CD4-positive, alpha-beta T cell treated with Interleukin-2 at 100 ng/mL for 4 hours (primary cell): ENCODE measurements at regions not wholly inside any gene's neighbourhood (a gene's known extent, or its start where the extent isn't known, plus 50 kb on each side); places are given as distances from the start of the nearest gene placed in this dataset.
"Not testable (repeated sequence)": the region's sequence is repeated elsewhere in the genome, so short reads cannot be mapped to it uniquely, and the experiment has no call there.

Source experiments
- DNase-seq: peaks from one replicate; pipeline ENCODE4 v3.0.0-alpha.2; 2020; ENCODE audit warnings: low spot score

- no peak for DNase-seq
These were observed 161.5 kb downstream of the TMEM132E start for GRCh38 chr17:34740565-34741520.

DNA sequence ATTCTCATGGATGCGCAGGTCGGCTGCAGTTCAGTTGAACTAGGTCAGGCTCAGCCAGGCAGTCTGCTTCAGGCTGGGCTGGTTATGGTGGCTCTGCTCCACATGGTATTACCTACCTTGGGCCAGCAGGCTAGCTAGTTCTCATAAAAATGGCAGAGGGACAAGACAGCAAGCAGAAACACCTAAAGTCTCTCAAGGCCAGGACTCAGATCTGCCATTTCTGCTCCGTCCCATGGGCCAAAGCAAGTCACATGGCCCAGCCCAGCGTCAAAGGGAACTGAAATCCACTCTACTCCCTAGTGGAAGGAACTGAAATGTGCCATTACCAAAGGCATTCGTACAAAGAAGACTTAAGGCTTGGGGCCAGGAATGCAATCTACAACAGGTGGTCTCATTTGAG is 160.0 kb downstream of the TMEM132E start:
- DNase-seq: no peak

GRCh38 chr17:34737673-34738072 is 158.3 kb downstream of the TMEM132E start:
- not testable (repeated sequence) for DNase-seq

DNA sequence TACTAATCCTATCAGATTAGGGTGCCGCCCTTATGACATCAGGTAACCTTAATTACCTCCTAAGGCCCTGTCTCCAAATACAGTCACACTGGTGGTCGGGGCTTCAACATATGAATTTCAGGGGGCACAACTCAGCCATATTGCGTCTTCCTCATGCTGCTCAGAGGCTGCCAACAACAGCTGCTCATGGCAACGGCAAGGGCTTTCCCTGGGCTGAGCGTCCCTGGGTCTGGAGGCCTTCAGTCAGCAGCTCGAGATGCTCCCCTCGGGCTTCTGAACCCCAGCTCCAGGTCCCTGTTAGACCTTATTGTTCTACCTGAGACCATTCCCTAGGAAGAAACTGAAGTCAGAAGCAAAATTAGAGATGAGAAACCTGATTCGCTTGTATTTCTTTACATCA is 157.2 kb downstream of the TMEM132E start:
- DNase-seq: no peak

DNA sequence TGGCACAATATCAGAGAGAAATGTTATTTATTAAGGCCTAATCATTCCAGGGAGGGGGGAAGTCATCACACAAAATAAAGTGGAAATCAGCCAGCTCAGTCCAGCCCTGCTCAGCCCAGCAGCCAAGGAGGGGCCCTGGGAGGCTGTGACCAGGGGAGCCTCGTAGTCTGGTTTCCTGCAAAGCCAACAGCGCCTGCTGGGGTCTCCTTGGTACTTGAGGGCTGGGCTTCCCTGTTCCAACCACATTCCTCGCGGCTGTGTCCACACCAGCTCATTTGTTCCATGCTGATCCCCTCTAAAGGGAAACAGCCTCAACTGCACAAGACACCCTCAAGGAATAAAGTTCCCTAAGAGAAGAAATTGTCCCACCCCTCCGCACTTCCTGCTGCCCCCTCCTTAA is 154.0 kb downstream of the TMEM132E start:
- DNase-seq: no peak

- no peak for DNase-seq
These were observed 151.4 kb downstream of the TMEM132E start for GRCh38 chr17:34730816-34731215.

- no peak for DNase-seq
These were observed 149.5 kb downstream of the TMEM132E start for GRCh38 chr17:34728771-34729310.

- no peak for DNase-seq
These were observed 148.2 kb downstream of the TMEM132E start for GRCh38 chr17:34727601-34728000.

- DNase-seq: no peak
These were observed 147.4 kb downstream of the TMEM132E start for GRCh38 chr17:34726536-34727384.

DNA sequence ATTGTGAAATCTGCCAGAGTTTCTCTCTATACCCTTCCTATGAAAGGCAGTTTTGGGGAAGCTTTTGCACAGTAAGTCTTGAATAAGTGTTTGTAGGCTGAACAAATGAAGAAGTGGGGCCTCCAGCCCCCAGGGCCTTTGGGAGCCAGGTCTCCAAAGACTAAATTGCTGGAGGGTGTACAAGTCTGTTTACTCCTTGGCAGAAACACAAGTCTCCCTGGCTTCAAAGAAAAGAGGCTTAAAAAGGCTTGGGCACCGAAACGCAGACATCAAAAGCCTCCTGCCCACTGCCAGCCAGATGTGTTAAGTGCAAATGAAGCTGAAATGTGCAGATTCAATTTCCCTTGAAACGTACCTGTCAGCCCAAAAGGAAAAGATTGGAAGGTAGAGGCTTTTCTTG is 146.3 kb downstream of the TMEM132E start:
- DNase-seq: no peak

DNA sequence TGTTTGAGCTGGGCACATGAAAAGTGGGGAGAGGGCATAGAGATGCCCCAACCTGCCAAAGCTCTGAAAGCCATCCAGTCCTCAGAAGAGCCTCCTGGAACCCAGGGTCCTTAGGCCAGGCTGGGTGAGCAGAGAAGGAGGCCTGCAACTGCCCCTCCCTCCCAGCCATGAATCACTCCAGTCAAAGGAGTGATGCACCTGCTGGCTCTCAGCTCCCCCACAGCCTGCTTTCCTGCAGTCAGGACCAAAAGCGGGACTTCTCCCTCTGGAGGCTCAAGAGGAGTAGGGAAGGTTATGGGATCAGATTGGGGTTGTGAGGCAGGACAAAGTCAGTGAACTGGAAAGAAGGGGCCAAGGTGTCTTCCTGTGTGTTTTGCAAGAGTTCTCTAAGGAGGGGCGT is 145.6 kb downstream of the TMEM132E start:
- no peak for DNase-seq

- DNase-seq: no peak
These were observed 144.5 kb downstream of the TMEM132E start for GRCh38 chr17:34723875-34724274.

GRCh38 chr17:34721326-34721725 is 141.9 kb downstream of the TMEM132E start:
- no peak for DNase-seq

GRCh38 chr17:34720760-34721159 is 141.4 kb downstream of the TMEM132E start:
- no peak for DNase-seq

GRCh38 chr17:34719569-34719968 is 140.2 kb downstream of the TMEM132E start:
- DNase-seq: no peak

GRCh38 chr17:34717092-34717491 is 137.7 kb downstream of the TMEM132E start:
- no peak for DNase-seq

- DNase-seq: no peak
These were observed 136.9 kb downstream of the TMEM132E start for GRCh38 chr17:34716291-34716690.

DNA sequence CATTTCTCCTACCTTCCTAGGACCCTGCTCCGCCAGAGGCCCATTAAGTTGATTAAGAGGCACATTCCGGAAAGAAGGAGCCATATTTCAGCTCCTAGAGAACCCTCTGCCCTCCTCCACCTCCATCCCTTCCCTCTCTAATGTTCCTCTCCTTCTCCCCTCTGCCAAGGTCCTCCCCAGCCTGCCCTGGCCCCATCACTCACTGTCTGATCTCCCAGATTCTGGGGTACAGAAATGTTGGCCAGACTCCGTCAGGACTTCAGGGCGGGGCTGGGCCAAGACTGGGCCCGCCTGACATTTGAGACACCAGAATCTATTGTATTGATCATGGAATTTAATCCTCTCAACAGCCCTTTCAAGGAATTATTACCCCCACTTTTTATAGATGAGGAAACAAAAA is 136.1 kb downstream of the TMEM132E start:
- DNase-seq: no peak

DNA sequence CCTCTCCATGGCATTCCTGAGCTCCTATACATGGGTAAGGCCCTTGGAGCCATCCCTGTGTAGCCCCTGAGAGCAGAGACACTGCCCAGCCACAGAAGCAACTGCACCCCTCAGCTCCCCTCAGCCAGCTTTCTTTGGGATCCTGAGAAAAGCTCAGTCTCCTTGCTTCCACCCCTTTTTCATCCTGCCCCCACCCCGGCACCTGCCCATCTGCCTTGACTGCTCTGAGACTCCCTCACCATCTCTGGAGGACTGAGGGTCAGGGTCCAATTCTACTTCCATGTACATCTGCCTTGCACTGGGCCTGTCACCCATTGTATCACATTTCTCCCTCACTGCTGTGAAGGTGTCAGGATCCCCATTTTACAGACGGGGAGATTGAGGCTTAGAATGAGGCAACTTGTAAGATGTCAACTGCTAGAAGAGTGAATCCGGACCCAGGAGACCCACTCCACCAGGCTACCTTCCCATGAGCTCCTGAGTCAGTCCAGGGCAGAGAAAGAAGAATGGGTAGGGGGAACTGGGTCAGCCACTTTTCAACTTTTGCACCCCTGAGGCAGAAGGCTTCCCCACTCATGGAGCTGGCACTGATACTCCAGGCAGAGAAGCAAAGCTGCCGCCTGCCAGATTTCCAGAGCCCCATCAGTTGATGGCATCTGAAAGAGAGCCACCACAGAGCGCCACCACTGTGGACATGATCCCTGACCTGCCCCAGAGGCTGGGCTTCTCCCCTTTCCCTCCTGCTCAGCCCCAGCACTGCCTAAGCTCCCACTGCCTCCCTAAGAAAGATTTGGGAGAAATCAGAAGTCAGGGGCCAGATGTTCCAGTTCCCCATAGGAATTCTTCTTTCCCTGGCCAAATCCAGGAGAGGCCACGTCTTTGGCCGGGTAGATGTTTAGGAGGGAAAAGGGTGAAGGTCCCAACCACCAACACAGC is 135.4 kb downstream of the TMEM132E start:
- no peak for DNase-seq

GRCh38 chr17:34713687-34714086 is 134.3 kb downstream of the TMEM132E start:
- DNase-seq: no peak

DNA sequence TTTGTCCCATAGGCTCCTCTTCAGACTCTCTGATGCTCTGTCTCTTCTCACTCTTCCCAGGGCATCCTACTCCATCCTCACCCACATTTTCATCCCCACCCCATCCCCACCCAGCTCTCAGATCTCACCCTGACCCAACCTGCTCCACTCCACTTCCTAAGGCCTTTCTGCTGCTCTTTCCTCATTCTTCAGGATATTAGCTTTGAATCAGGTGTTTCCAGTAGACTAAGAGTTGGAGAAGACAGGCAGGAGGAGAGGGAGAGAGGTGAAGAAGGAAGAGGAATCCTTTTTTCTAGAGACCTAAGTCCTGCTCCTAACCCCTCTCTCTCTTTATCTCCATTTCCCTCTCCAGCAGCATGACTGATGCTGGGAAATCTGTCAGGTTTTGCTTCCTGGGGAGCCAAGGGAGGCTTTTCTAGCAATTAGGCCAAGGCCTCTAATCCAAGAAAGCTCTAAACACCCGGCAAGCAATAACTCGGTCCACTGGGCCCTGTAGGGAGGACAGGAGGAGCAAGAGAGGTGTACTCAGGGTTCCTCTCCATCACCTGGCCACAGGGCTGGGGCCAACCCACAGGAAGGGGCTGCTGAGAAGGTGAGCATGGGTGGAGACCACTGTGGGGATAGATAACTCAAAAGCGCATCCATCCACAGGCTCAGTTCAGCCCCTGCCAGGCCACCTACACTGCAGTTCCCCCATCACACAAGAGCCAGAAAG is 133.3 kb downstream of the TMEM132E start:
- DNase-seq: no peak
